ENCODE measurements at regions not wholly inside any gene's neighbourhood (a gene's known extent, or its start where the extent isn't known, plus 50 kb on each side); places are given as distances from the start of the nearest gene placed in this dataset.

DNA sequence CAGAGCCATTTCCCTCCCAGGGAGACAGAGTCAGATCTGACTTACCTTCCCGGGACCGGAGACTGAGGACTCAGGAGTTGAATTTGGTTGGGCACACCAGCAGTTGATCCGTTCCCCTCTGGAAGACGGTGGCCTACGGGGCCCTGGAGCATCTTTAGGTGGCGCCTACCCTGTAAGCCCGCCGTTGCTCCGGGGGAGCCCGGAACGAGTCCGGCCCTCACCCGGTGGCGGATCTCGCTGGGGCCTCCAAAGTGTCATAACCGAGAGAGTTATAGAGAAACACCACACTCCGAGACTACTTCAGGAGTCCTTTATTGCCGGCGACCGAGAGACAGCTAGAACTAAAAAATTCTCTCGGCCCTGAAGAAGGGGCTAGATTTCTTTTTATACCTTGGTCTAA, 182.8 kb upstream of the MBL2 start:
- no peak overlapping the region for H3K4me2 ChIP-seq (ENCODE audit: low read length)
- no peak overlapping the region for H3K9ac ChIP-seq
- no peak overlapping the region for H3K27ac ChIP-seq
- TF ChIP-seq, protein P1, sequence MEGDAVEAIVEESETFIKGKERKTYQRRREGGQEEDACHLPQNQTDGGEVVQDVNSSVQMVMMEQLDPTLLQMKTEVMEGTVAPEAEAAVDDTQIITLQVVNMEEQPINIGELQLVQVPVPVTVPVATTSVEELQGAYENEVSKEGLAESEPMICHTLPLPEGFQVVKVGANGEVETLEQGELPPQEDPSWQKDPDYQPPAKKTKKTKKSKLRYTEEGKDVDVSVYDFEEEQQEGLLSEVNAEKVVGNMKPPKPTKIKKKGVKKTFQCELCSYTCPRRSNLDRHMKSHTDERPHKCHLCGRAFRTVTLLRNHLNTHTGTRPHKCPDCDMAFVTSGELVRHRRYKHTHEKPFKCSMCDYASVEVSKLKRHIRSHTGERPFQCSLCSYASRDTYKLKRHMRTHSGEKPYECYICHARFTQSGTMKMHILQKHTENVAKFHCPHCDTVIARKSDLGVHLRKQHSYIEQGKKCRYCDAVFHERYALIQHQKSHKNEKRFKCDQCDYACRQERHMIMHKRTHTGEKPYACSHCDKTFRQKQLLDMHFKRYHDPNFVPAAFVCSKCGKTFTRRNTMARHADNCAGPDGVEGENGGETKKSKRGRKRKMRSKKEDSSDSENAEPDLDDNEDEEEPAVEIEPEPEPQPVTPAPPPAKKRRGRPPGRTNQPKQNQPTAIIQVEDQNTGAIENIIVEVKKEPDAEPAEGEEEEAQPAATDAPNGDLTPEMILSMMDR (IDR thresholded peaks at IDR 0.05) = no peak
- no peaks in the 10 kb centered on the region for H3K9me3 ChIP-seq (ENCODE audit: control insufficient read depth, low read length)
- no peaks in the 10 kb centered on the region for H3K79me2 ChIP-seq
- H3K27me3 ChIP-seq (ENCODE audit: control insufficient read depth, insufficient read depth, low read length) = no peaks in the 10 kb centered on the region
- no peak overlapping the region for H2AFZ ChIP-seq
- no peaks in the 10 kb centered on the region for H3K36me3 ChIP-seq (ENCODE audit: control insufficient read depth, insufficient read depth, low read length)
- H3K4me1 ChIP-seq = peaks cover 41% of the 10 kb centered on the region
- H3K4me3 ChIP-seq (ENCODE audit: low read depth, low read length) = no peak overlapping the region

DNA sequence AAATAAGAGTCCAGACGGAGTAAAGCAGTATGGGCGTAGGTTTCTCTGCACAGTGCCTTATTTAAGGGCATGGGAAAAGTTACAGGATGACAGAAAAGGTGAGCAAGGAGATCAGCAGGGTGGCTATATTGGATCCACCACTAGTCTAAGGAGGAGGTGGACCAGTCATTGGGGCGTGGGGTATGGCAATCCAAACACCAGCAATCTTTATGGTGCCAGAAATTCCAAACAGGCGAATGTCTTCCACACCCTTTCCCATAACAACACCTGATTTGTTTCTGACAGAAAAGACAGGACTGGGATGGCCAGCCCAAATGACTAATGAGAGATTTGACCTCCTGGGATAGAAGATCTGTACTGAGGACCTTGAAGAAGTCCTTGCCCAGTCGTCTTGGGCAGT, 181.8 kb upstream of the MBL2 start:
- H3K9me3 ChIP-seq (ENCODE audit: control insufficient read depth, low read length) = no peaks in the 10 kb centered on the region
- no peak overlapping the region for H3K4me2 ChIP-seq (ENCODE audit: low read length)
- H3K9ac ChIP-seq = no peak overlapping the region
- peaks cover 41% of the 10 kb centered on the region for H3K4me1 ChIP-seq
- no peaks in the 10 kb centered on the region for H3K27me3 ChIP-seq (ENCODE audit: control insufficient read depth, insufficient read depth, low read length)
- TF ChIP-seq, protein P1 (IDR thresholded peaks at IDR 0.05) = no peak
- H3K27ac ChIP-seq = no peak overlapping the region
- H3K79me2 ChIP-seq = no peaks in the 10 kb centered on the region
- H3K36me3 ChIP-seq (ENCODE audit: control insufficient read depth, insufficient read depth, low read length) = no peaks in the 10 kb centered on the region
- no peak overlapping the region for H3K4me3 ChIP-seq (ENCODE audit: low read depth, low read length)
- H2AFZ ChIP-seq = no peak overlapping the region

DNA sequence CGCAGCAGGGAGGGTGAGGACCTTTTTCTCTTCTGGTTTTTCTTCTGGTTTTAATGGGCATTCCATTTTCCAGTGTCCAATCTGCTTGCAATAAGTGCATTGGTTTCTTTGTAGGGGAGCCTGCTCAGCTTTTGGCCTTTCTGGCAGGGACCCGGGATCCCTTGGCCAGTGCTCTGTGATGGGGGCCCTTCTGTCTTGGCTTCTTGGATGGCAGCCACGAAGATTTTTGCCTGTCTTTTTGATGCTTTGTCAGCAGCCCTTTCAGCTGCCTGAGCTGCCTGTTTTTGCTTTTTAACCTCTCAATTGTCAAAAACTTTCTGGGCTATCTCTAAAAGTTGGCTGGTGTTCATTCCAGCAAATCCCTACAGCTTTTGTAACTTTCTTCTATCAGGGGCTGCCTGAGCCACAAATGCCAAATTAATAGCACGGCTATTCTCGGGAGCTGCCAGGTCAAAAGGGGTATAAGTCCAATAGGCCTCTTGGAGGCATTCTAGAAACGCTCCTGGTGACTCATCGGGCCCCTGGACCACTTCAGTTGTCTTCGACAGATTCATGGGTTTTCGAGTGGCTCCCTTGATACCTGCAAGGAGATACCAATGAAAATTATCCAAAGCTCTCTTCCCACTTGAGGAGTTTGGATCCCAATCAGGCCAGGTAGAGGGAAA, 179.9 kb upstream of the MBL2 start:
- Histone ChIP-seq H3K4me3 (ENCODE audit: low read depth, low read length) (no peak overlapping the region), H3K36me3 (ENCODE audit: control insufficient read depth, insufficient read depth, low read length) (no peaks in the 10 kb centered on the region), H3K9me3 (ENCODE audit: control insufficient read depth, low read length) (no peaks in the 10 kb centered on the region)

DNA sequence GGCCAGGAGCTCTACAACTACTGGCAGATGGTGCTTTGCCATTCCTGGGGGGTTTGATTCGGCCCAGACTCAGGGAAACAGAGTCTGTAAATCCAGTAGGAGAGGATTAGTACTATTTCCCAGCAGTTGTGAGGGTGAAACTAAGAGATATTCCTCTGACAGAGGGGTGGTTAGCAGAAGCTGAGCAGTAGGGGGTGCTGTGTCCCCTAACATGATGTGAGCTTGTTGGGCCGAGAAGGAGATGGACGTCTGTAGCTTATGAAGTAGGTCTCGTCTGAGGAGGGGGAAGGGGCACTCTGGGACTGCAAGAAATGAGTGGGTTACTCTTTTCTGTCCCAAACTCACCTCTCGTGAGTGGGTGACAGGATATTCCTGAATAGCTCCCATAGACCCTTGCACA, 179.2 kb upstream of the MBL2 start:
- H2AFZ ChIP-seq = peak overlapping the region; percentile 94
- TF ChIP-seq, protein P1 (IDR thresholded peaks at IDR 0.05) = peak; percentile 82
- H3K4me1 ChIP-seq = peaks cover 31% of the 10 kb centered on the region
- no peaks in the 10 kb centered on the region for H3K9me3 ChIP-seq (ENCODE audit: control insufficient read depth, low read length)
- H3K9ac ChIP-seq = no peak overlapping the region
- H3K79me2 ChIP-seq = no peaks in the 10 kb centered on the region
- peak overlapping the region; percentile 89 for H3K27ac ChIP-seq
- no peaks in the 10 kb centered on the region for H3K27me3 ChIP-seq (ENCODE audit: control insufficient read depth, insufficient read depth, low read length)
- H3K36me3 ChIP-seq (ENCODE audit: control insufficient read depth, insufficient read depth, low read length) = no peaks in the 10 kb centered on the region
- H3K4me2 ChIP-seq (ENCODE audit: low read length) = peak overlapping the region; percentile 31
- H3K4me3 ChIP-seq (ENCODE audit: low read depth, low read length) = no peak overlapping the region

More for the DNA sequence above, 179.9 kb upstream of the MBL2 start:
- peak overlapping the region; percentile 89 for H3K27ac ChIP-seq
- no peaks in the 10 kb centered on the region for H3K79me2 ChIP-seq
- H3K9ac ChIP-seq = no peak overlapping the region
- peak overlapping the region; percentile 31 for H3K4me2 ChIP-seq (ENCODE audit: low read length)
- TF ChIP-seq, protein P1 (IDR thresholded peaks at IDR 0.05) = no peak
- peak overlapping the region; percentile 94 for H2AFZ ChIP-seq
- H3K27me3 ChIP-seq (ENCODE audit: control insufficient read depth, insufficient read depth, low read length) = no peaks in the 10 kb centered on the region
- peaks cover 38% of the 10 kb centered on the region for H3K4me1 ChIP-seq

DNA sequence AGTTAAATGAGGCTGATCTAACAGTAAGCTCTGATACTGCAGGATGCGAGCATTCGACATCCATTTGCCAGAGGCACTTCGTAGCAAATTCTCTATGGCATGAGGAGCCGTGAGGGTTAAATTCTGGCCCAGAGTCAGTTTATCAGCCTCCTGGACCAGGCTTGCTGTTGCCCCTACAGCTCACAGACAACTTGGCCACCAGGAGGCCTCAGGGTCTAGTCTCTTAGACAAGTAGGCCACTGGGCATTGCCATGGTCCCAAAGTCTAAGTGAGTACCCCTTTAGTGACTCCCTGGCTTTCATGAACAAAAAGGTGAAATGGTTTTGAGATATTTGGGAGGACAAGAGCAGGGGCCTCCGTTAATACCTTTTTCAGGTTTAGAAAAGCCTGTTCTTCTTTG, 178.0 kb upstream of the MBL2 start:
- peak overlapping the region; percentile 80 for H3K27ac ChIP-seq
- TF ChIP-seq, protein P1 (IDR thresholded peaks at IDR 0.05) = no peak
- no peaks in the 10 kb centered on the region for H3K27me3 ChIP-seq (ENCODE audit: control insufficient read depth, insufficient read depth, low read length)
- no peak overlapping the region for H3K9ac ChIP-seq
- no peak overlapping the region for H3K4me3 ChIP-seq (ENCODE audit: low read depth, low read length)
- no peaks in the 10 kb centered on the region for H3K9me3 ChIP-seq (ENCODE audit: control insufficient read depth, low read length)
- no peaks in the 10 kb centered on the region for H3K79me2 ChIP-seq
- peak overlapping the region; percentile 88 for H2AFZ ChIP-seq
- peaks cover 23% of the 10 kb centered on the region for H3K4me1 ChIP-seq
- H3K4me2 ChIP-seq (ENCODE audit: low read length) = no peak overlapping the region
- no peaks in the 10 kb centered on the region for H3K36me3 ChIP-seq (ENCODE audit: control insufficient read depth, insufficient read depth, low read length)

Measured in parathyroid adenoma (tissue), 2 donors.